H9 (cell line): ENCODE measurements at regions not wholly inside any gene's neighbourhood (a gene's known extent, or its start where the extent isn't known, plus 50 kb on each side); places are given as distances from the start of the nearest gene placed in this dataset.

Experiments
- DNase-seq: peaks from one replicate; pipeline ENCODE4 v3.0.0-alpha.2; 2017
- H2AFZ ChIP-seq: one replicate; pipeline ENCODE4 v1.6.1; 2013; ENCODE audit warnings: mild to moderate bottlenecking, low read length, control low read depth, moderate library complexity
- H2AK5ac ChIP-seq: 2 replicates; pipeline ENCODE4 v1.6.1; 2013; ENCODE audit warnings: low read length, control low read depth, mixed read lengths; ENCODE audit not compliant: insufficient read length
- H2BK120ac ChIP-seq: one replicate; pipeline ENCODE4 v1.6.1; 2013; ENCODE audit warnings: low read depth, mild to moderate bottlenecking, low read length, control low read depth, inconsistent platforms; ENCODE audit not compliant: poor library complexity, severe bottlenecking
- H2BK12ac ChIP-seq: 2 replicates; pipeline ENCODE4 v1.6.1; 2013; ENCODE audit warnings: low read length, control low read depth, mixed read lengths, low read depth; ENCODE audit not compliant: insufficient read length
- H2BK15ac ChIP-seq: 2 replicates; pipeline ENCODE4 v1.6.1; 2013; ENCODE audit warnings: low read depth, low read length, control low read depth
- H2BK20ac ChIP-seq: one replicate; pipeline ENCODE4 v1.6.1; 2013; ENCODE audit warnings: low read depth, mild to moderate bottlenecking, low read length, control low read depth, inconsistent platforms; ENCODE audit not compliant: poor library complexity, severe bottlenecking
- H2BK5ac ChIP-seq: 2 replicates; pipeline ENCODE4 v1.6.1; 2013; ENCODE audit warnings: low read length, control low read depth, mixed read lengths; ENCODE audit not compliant: insufficient read length
- H3K14ac ChIP-seq: 2 replicates; pipeline ENCODE4 v1.6.1; 2013; ENCODE audit warnings: low read length, control low read depth; ENCODE audit not compliant: insufficient read depth
- H3K18ac ChIP-seq: 2 replicates; pipeline ENCODE4 v1.6.1; 2013; ENCODE audit warnings: low read depth, mild to moderate bottlenecking, mixed read lengths, low read length, control low read depth; ENCODE audit not compliant: insufficient read length
- H3K23ac ChIP-seq: 2 replicates; pipeline ENCODE4 v1.6.1; 2013; ENCODE audit warnings: low read length, control low read depth, mixed read lengths, low read depth; ENCODE audit not compliant: insufficient read length
- H3K23me2 ChIP-seq: 2 replicates; pipeline ENCODE4 v1.6.1; 2013; ENCODE audit warnings: low read depth, mild to moderate bottlenecking, mixed read lengths, low read length, control low read depth; ENCODE audit not compliant: insufficient read length, poor library complexity, severe bottlenecking
- H3K27ac ChIP-seq: 2 replicates; pipeline ENCODE4 v1.5.1; 2013; ENCODE audit warnings: low read length, control low read depth, mixed read lengths, low read depth; ENCODE audit not compliant: insufficient read length
- H3K27me3 ChIP-seq: 2 replicates; pipeline ENCODE4 v1.6.1; 2013; ENCODE audit warnings: low read length, control low read depth, inconsistent platforms; ENCODE audit not compliant: insufficient read depth
- H3K4ac ChIP-seq: 2 replicates; pipeline ENCODE4 v1.6.1; 2013; ENCODE audit warnings: low read depth, mild to moderate bottlenecking, control low read depth, inconsistent platforms, low read length, moderate library complexity
- H3K4me1 ChIP-seq: 2 replicates; pipeline ENCODE4 v1.6.1; 2013; ENCODE audit warnings: low read length, control low read depth, inconsistent platforms; ENCODE audit not compliant: insufficient read depth
- H3K4me2 ChIP-seq: 2 replicates; pipeline ENCODE4 v1.6.1; 2013; ENCODE audit warnings: low read length, control low read depth, mixed read lengths; ENCODE audit not compliant: insufficient read length, insufficient read depth
- H3K56ac ChIP-seq: 2 replicates; pipeline ENCODE4 v1.6.1; 2013; ENCODE audit warnings: low read depth, mild to moderate bottlenecking, mixed read lengths, low read length, control low read depth; ENCODE audit not compliant: insufficient read length
- H3K79me1 ChIP-seq: 2 replicates; pipeline ENCODE4 v1.6.1; 2013; ENCODE audit warnings: low read depth, mild to moderate bottlenecking, moderate library complexity, low read length, control low read depth, inconsistent platforms; ENCODE audit not compliant: insufficient read depth, poor library complexity, severe bottlenecking
- H3K79me2 ChIP-seq: 2 replicates; pipeline ENCODE4 v1.6.1; 2013; ENCODE audit warnings: low read length, control low read depth, inconsistent platforms; ENCODE audit not compliant: insufficient read depth
- H3K9ac ChIP-seq: 2 replicates; pipeline ENCODE4 v1.6.1; 2013; ENCODE audit warnings: low read length, control low read depth, mixed read lengths; ENCODE audit not compliant: insufficient read length; ENCODE audit errors: extremely low read depth
- H3K9me3 ChIP-seq: one replicate; pipeline ENCODE4 v1.6.1; 2013; ENCODE audit warnings: low read depth, low read length, inconsistent platforms; ENCODE audit not compliant: control insufficient read depth
- H3T11ph ChIP-seq: one replicate; pipeline ENCODE4 v1.6.1; 2013; ENCODE audit warnings: mild to moderate bottlenecking, low read length, control low read depth, inconsistent platforms
- H4K20me1 ChIP-seq: one replicate; pipeline ENCODE4 v1.6.1; 2013; ENCODE audit not compliant: control insufficient read depth, insufficient read length, insufficient read depth
- H4K5ac ChIP-seq: 2 replicates; pipeline ENCODE4 v1.6.1; 2013; ENCODE audit warnings: low read depth, mild to moderate bottlenecking, mixed read lengths, low read length, control low read depth; ENCODE audit not compliant: insufficient read length
- H4K8ac ChIP-seq: replicated peaks from 2 replicates; pipeline ENCODE4 v1.6.1; 2013; ENCODE audit warnings: low read length, control low read depth, mixed read lengths, low read depth; ENCODE audit not compliant: insufficient read length
- H4K91ac ChIP-seq: 2 replicates; pipeline ENCODE4 v1.6.1; 2013; ENCODE audit warnings: low read depth, mild to moderate bottlenecking, moderate library complexity, mixed read lengths, low read length, control low read depth; ENCODE audit not compliant: insufficient read length
- H3K27ac Mint-ChIP-seq, 3 experiments: 2 replicates in 2 of 3; 3 replicates in 1 of 3; pipeline ENCODE4 v1.8.0; 2020 to 2021; ENCODE audit warnings: mixed read lengths in 3 of 3, mild to moderate bottlenecking in 1 of 3, moderate library complexity in 1 of 3
- H3K27me3 Mint-ChIP-seq: 2 replicates; pipeline ENCODE4 v1.8.0; 2021; ENCODE audit warnings: low read depth, mild to moderate bottlenecking, moderate library complexity, mixed read lengths
- H3K36me3 Mint-ChIP-seq, 3 experiments: 2 replicates in 2 of 3; 3 replicates in 1 of 3; pipeline ENCODE4 v1.8.0; 2020 to 2021; ENCODE audit warnings: low read depth in 3 of 3, mixed read lengths in 3 of 3; ENCODE audit not compliant: insufficient read depth in 1 of 3
- H3K4me1 Mint-ChIP-seq, 2 experiments: 2 replicates each; pipeline ENCODE4 v1.8.0; 2020; ENCODE audit warnings: mixed read lengths in 2 of 2
- H3K4me3 Mint-ChIP-seq, 2 experiments: 2 replicates in 1 of 2; 3 replicates in 1 of 2; pipeline ENCODE4 v1.8.0; 2020 to 2021; ENCODE audit warnings: mild to moderate bottlenecking in 2 of 2, mixed read lengths in 2 of 2, moderate library complexity in 1 of 2
- H3K9me3 Mint-ChIP-seq, 2 experiments: 2 replicates in 1 of 2; 3 replicates in 1 of 2; pipeline ENCODE4 v1.8.0; 2020; ENCODE audit warnings: mild to moderate bottlenecking in 2 of 2, mixed read lengths in 2 of 2, moderate library complexity in 1 of 2
- CTCF ChIP-seq: fragments of 200-600 bp; sonication (generic); conservative IDR thresholded peaks from 3 replicates; pipeline ENCODE4 v1.8.0; 2021; ENCODE audit warnings: antibody characterized with exemption, mild to moderate bottlenecking
- WGBS: extraction: QIAGEN DNeasy Blood & Tissue Kit; methylation state at CpG from one replicate; pipeline ENCODE4 v1.1.7; 2013; ENCODE audit warnings: missing lambda C conversion rate, low lambda C conversion rate, mixed read lengths; ENCODE audit not compliant: insufficient read length; ENCODE audit errors: extremely low coverage; 5-methylcytosine and 5-hydroxymethylcytosine counted together

DNA sequence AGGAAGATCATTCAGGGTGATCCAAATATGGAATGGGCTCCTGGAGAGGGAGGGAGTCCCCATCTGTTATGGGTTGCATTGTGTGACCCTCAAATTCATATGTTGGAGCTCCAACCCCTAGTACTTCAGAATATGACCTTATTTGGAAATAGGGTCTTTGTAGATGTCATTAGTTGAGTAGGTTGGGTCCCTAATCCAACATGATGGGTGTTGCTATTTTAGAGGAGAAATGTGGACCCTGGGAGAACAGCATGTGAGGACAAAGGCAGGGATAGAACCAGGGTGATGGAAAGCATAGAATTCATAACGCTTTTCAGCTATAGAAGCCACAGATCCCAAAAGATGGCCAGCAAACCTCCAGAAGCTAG is 91.5 kb upstream of the SMNDC1 start:
- Histone ChIP-seq H3K79me2 (no peaks in the 10 kb centered on the region), H3K9me3 (no peaks in the 10 kb centered on the region), H2BK15ac (no peak overlapping the region), H4K5ac (no peak overlapping the region), H2AK5ac (no peak overlapping the region), H3K79me1 (no peaks in the 10 kb centered on the region), H2BK5ac (no peak overlapping the region), H2BK120ac (no peak overlapping the region), H3K4ac (no peak overlapping the region), H4K8ac (no peak overlapping the region), H3T11ph (no peak overlapping the region), H3K23me2 (no peaks in the 10 kb centered on the region), H2BK20ac (no peak overlapping the region), H3K4me1 (peaks cover 9% of the 10 kb centered on the region; the same call in 1 of the 2 replicates), H4K20me1 (no peaks in the 10 kb centered on the region), H3K56ac (no peak overlapping the region), H4K91ac (no peak overlapping the region), H3K9ac (no peak overlapping the region), H2BK12ac (no peak overlapping the region), H3K14ac (no peak overlapping the region), H3K27ac (no peak overlapping the region), H3K23ac (no peak overlapping the region), H3K27me3 (no peaks in the 10 kb centered on the region), H3K4me2 (no peak overlapping the region), H2AFZ (no peak overlapping the region), H3K18ac (no peak overlapping the region)
- Mint-ChIP-seq H3K4me3 (no peak overlapping the region), H3K36me3 (no peaks in the 10 kb centered on the region; a peak in 1 of 7 replicates), H3K27me3 (peaks cover 3% of the 10 kb centered on the region), H3K9me3 (no peaks in the 10 kb centered on the region; a peak in 1 of 5 replicates), H3K27ac (no peak overlapping the region), H3K4me1 (peaks cover 36 to 40% of the 10 kb centered on the region in 2 experiments)
- DNase-seq, result no peak
- no peak for TF ChIP-seq CTCF
- WGBS, result no CpG with 5 or more reads among the region's 1 CpG
